Stimulated activated CD4-positive, alpha-beta T cell treated with anti-CD3 and anti-CD28 coated beads, Interleukin-4, amount 100 ng/mL, for 48 hours (primary cell): ENCODE measurements at regions not wholly inside any gene's neighbourhood (a gene's known extent, or its start where the extent isn't known, plus 50 kb on each side); places are given as distances from the start of the nearest gene placed in this dataset.
"Not testable (repeated sequence)": the region's sequence is repeated elsewhere in the genome, so short reads cannot be mapped to it uniquely, and the experiment has no call there.

Experiments used
- DNase-seq, 2 donors: peaks; one replicate each; pipeline ENCODE4 v3.0.0-alpha.2; 2020; ENCODE audit warnings: low read depth in 2 of 2

DNA sequence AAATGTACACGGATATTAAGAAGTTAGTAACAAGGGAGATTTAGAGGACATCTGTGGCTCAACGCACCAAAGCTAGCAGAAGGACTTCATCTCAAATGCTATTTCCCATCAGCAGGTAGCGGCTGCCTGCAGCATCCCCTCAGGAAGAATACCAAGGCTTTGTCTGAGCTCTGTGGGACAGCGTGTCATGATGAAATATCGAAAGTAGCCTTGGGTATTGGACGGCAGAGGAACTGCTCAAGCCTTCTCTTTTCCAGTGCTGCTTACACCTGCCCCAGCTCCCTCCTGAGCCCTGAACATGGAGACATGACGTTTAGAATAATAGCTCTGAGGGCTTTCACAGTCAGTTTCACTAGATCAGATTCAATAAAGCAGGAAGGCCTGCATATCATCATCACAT, 241.6 kb downstream of the SUCLG1 start:
- DNase-seq = no peak

DNA sequence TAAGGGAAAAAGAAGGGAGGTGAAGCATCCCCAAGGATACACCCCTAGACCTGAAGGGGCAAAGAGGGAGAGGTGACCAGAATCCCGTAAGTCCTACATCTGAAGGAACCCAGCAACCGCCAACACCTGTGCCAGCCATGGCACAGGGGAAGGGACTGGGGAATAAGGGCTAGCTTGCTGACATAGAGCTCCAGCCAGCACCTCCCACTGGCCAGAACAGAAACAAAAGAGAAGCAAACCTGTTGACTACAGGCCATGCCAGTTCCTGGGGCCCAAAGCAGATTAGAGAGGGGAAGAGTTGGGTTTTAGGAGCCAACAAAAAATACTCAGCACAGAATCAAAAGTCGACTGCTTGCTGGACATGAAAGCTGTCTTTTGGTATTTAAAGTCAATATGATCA, 244.6 kb downstream of the SUCLG1 start:
- no peak for DNase-seq

- no peak for DNase-seq
Measured at GRCh38 chr2:84212611-84213314, 246.3 kb downstream of the SUCLG1 start.

GRCh38 chr2:84209941-84210340, 249.1 kb downstream of the SUCLG1 start:
- no peak for DNase-seq

DNA sequence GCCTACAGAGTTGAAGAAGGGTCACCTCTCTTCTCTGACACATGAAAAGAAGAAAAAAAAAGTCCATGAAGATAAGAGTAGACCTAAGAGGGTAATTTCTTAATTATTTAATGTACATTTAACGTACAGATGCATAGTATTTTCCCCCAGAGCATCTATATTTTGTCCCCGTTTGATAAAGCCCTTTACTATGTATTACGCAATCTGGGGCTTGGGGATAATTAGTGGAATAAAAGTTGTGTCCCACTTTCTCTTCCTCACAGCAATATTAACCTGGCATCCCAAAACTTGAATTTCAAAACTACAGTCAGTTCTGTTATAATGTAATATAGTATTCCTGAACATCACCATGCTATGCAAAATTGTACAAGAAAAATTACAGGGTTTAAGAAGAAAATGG, 254.1 kb downstream of the SUCLG1 start:
- DNase-seq = no peak

GRCh38 chr2:84202166-84202565, 256.9 kb downstream of the SUCLG1 start:
- DNase-seq = no peak

- no peak for DNase-seq
Measured at GRCh38 chr2:84201158-84201557, 257.9 kb downstream of the SUCLG1 start.

- DNase-seq = no peak
Measured at GRCh38 chr2:84197901-84198300, 261.2 kb downstream of the SUCLG1 start.

- no peak for DNase-seq
Measured at GRCh38 chr2:84194949-84195644, 264.0 kb downstream of the SUCLG1 start.

DNA sequence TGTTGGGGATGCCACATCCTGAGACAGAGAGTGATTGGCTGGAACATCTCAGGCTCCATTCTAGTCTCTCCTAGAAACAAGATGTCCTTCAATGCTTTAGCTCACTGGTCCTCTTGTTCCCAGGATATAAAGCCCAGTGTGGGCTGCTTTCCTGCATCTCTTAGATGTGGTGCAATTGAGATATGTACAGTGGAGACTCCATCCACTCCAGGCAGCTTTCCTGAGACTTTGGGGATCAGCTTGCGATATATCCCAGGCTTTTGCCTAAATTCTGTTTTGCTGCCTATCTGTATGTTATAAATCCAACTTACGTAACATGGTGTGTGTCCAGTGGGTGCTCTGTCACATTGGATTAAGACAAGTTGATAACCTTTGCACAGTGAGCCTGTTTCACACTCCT, 264.9 kb downstream of the SUCLG1 start:
- no peak for DNase-seq

GRCh38 chr2:84187258-84187657, 271.8 kb downstream of the SUCLG1 start:
- DNase-seq = no peak

GRCh38 chr2:84181927-84182326, 277.2 kb downstream of the SUCLG1 start:
- no peak for DNase-seq

GRCh38 chr2:84177733-84178132, 281.3 kb downstream of the SUCLG1 start:
- DNase-seq = no peak

- DNase-seq = no peak
Measured at GRCh38 chr2:84175970-84176369, 283.1 kb downstream of the SUCLG1 start.

DNA sequence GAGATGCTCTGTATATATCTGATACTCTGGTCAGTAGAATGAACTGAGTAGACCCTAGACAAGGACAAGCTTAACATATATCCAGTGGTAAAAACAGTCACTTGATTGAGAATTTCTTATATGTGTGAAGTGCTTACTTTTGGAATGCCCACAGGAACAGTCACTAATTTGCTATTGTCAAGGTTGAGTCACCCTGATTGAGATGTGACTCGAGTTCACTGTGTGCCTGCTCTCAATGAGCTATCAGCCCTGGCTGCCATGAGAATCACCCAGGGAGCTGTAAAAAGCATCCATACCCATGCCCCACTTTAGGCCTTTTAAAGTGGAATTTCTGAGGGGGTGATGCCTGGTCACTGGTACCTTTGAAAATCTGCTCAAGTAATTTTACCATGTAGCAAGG, 283.7 kb downstream of the SUCLG1 start:
- no peak for DNase-seq

- DNase-seq = no peak
Measured at GRCh38 chr2:84173041-84173440, 286.0 kb downstream of the SUCLG1 start.

DNA sequence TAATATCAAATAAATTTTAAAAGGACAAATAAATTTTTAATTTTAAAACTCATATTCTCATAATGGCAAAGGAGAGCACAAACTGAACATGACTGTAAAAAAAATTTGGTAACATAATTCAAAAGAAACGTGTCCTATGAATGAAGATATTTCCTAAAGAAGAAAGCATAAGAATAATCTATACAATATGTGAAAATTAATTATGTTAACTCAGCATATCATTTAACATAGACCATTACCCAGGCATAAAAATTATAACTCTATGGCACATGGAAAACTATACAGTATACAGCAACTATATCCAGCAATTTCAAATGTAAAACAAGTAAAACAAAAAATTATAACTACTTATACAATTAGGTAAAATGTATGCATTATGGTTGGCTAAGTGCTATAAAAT, 288.1 kb downstream of the SUCLG1 start:
- no peak for DNase-seq

DNA sequence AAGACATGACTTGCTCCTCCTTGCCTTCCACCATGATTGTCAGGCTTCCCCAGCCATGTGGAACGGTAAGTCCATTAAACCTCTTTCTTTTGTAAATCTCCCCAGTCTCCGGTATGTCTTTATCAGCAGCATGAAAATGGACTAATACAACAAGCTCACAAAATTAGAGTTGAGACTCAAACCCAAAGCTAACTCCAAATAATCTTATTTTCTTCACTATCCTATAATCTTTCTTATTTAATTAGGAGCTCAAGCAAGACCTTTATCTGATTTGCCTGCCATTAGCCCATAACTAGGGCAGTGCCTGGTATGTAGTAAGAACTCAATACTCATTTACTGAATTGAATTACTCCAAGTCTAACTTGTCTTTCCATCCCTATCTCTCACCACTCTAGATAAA, 289.2 kb downstream of the SUCLG1 start:
- DNase-seq = no peak

GRCh38 chr2:84168552-84168951, 290.5 kb downstream of the SUCLG1 start:
- not testable (repeated sequence) for DNase-seq

- no peak for DNase-seq
Measured at GRCh38 chr2:84165256-84165655, 293.8 kb downstream of the SUCLG1 start.

DNA sequence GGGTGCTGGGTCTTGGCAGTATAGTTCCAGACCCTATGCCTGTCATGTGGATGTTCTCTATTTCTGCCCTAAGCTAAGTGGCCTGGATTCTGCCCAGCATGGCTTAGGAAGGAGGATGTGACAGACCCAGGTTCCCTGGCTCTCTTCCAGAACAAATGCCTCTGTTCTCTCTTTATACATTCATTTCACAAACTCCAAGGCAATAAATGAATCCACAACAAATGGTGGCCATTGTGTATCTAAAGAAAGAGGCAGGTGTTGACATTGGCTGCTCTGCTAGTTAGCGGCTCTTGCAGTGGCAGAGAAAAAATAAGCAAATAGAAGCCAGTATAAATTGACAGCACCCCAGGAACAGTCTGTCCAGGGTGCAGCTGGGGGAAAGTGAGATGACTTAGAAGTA, 298.6 kb downstream of the SUCLG1 start:
- DNase-seq = no peak

- DNase-seq = no peak
Measured at GRCh38 chr2:84158605-84159004, 300.5 kb downstream of the SUCLG1 start.

DNA sequence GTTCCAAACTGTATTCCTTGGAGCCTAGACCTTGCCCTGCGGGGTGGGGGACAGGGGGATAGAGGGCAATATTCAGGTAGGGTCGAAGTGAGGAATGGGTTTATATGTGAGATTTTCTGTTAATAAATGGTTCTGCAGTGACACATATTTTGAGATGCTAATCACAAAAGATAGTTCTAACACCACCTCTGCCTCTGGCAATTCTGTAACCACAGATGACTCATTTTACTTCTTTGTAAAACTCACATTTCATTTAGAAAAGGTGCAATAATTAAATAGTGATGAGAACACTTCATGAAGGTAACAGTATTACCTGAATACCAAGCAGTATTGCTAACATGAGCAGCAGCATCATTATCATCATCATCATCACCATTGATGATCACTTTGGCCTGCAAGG, 306.6 kb downstream of the SUCLG1 start:
- no peak for DNase-seq

GRCh38 chr2:84144345-84144744, 314.7 kb downstream of the SUCLG1 start:
- no peak for DNase-seq
